Neural progenitor cell (in vitro differentiated cells): ENCODE measurements at regions not wholly inside any gene's neighbourhood (a gene's known extent, or its start where the extent isn't known, plus 50 kb on each side); places are given as distances from the start of the nearest gene placed in this dataset.

ENCODE experiments used
- EZH2 ChIP-seq: fragments of 200-600 bp; sonication (generic); IDR thresholded peaks from 2 replicates; pipeline ENCODE4 v1.6.1; 2017; ENCODE audit warnings: antibody characterized with exemption, mild to moderate bottlenecking, moderate library complexity
- TF ChIP-seq, protein P1 (sequence below): fragments of 200-600 bp; sonication (generic); IDR thresholded peaks from 2 replicates; pipeline ENCODE4 v1.5.1; 2017; ENCODE audit warnings: antibody characterized with exemption, mild to moderate bottlenecking

DNA sequence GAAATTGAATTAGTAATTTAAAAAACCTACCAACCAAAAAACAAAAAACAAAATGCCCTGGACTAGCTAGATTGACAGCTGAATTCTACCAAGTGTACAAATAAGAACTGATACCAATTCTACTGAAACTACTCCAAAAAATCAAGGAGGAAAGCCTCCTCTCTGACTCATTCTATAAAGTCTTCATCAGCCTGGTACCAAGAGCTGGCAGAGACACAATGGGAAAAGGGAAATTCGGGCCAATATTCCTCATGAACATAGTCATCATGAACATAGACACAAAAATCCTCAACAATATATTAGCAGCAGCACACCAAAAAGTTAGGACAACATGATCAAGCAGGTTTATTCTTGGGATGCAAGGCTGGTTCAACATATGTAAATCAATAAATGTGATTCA lies 2667.7 kb upstream of the PCDH20 start:
- no peak for TF ChIP-seq EZH2
- TF ChIP-seq, protein P1, sequence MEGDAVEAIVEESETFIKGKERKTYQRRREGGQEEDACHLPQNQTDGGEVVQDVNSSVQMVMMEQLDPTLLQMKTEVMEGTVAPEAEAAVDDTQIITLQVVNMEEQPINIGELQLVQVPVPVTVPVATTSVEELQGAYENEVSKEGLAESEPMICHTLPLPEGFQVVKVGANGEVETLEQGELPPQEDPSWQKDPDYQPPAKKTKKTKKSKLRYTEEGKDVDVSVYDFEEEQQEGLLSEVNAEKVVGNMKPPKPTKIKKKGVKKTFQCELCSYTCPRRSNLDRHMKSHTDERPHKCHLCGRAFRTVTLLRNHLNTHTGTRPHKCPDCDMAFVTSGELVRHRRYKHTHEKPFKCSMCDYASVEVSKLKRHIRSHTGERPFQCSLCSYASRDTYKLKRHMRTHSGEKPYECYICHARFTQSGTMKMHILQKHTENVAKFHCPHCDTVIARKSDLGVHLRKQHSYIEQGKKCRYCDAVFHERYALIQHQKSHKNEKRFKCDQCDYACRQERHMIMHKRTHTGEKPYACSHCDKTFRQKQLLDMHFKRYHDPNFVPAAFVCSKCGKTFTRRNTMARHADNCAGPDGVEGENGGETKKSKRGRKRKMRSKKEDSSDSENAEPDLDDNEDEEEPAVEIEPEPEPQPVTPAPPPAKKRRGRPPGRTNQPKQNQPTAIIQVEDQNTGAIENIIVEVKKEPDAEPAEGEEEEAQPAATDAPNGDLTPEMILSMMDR = no peak
